NCI-H1436 treated with DMSO at 0.1 percent for 48 hours (cell line): ENCODE measurements at regions not wholly inside any gene's neighbourhood (a gene's known extent, or its start where the extent isn't known, plus 50 kb on each side); places are given as distances from the start of the nearest gene placed in this dataset.

ENCODE experiments used
- DNase-seq: peaks from one replicate; lab custom pipeline; 2025; lab: John Stamatoyannopoulos, UW

DNA sequence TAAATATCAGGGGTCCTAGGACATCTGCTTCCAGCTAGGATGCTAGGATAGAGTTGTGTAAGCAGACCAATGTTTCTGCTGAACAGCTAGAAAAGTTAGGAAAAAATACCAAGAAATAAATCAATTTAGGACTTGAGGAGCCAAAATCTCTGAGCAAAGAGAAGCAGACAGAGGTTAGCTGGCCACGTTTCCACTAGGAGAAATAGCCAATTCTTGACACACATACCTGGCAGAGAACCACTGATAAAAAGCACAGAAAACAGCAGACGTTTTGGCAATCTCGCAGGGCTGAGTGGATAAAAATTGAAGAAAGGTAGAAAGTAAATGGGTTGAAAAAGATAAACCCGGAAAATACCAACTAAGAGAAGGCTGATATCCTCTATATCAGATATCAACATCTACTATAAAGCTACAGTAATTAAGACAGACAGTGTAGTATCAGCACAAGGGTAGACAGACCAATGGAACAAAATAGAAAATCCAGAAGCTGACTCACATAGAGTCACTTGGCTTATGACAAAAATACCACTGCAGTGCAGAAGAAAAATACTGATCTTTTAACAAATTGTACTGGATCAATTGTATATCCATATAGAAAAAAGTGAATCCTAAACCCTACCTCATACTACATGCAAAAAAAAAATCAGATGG, 306.1 kb upstream of the KLHL29 start:
- no peak for DNase-seq

DNA sequence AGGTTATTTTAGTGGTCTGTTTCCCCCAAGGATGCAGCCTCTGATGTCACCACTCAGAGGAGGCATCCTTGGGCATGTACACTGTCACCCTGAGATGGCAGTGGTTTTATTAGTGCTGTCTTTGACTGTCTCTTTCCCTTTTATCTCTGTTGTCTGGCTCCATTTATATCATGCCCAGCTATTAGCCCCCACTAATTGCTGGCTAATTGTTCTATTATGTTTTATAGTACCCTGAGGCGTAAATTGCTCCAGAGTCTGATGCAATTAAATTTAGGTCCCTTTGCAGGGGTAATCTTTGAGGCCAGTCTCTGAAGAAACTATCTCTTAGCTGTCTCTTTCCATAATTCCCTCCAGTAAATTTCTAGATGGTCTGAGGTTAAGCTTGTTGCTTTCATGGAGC, 301.0 kb upstream of the KLHL29 start:
- no peak for DNase-seq

GRCh38 chr2:23091019-23091418, 294.0 kb upstream of the KLHL29 start:
- DNase-seq, result no peak

GRCh38 chr2:23091900-23092299, 293.1 kb upstream of the KLHL29 start:
- DNase-seq, result no peak

- DNase-seq, result no peak
Observed at GRCh38 chr2:23092831-23093230, 292.1 kb upstream of the KLHL29 start.

DNA sequence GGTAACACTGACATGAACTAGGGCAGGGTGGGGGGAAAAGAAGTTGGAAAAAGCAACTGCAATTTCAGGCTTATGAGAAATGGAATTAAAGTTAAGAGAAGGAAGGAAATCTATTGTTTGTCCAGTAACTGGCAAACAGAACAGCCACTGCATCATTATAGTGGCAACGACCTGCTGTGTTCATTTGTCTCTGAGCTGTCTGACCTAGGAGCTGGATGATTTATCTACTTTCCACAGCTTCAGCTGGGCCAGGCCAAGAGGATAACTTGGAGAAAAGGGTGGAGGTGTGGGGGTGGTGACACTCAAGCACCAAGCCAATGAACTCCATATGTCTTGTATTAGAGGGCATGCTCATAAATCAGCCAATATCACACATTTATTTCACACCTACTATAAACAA, 291.5 kb upstream of the KLHL29 start:
- DNase-seq, result no peak

- no peak for DNase-seq
Observed at GRCh38 chr2:23096906-23097602, 287.9 kb upstream of the KLHL29 start.

DNA sequence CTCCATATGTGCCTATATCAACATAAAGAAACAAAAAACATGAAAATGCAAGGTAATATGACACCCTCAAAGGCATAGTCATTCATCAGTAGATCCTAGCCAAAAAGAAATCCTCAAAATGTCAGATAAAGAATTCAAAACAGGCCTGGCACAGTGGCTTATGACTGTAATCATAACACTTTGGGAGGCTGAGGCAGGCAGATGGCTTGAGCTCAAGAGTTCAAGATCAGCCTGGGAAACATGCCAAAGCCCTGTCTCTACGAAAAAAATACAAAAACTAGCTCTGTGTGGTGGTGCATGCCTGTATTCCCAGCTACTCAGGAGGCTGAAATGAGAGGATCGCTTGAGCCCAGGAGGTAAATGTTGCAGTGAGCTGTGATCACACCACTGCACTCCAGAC, 284.6 kb upstream of the KLHL29 start:
- DNase-seq, result no peak

DNA sequence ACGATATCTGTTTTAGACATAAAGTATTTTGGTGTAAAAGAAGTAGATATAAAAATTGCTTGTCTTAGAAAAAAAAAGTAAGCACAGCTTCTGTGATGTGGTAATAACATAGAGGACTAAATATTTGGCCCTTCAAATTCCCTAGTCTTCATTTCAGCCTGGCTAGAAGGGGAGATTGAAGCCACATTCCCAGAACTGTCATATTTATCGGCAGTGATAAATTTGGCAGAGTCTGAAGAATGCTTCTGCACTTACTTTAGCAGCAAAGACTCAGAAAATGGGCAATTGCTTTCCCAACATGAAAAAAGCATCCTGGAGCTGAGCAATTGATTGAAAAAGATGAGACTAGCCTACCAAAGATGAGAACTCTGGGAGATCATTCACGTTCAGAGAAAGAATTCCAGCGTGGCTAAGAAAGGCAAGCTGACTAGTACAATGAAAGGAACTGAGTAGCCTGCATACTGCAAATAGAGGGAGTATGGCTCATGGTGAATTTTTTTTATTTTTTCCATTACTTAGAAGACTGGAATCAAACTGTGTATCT, 278.7 kb upstream of the KLHL29 start:
- no peak for DNase-seq

- DNase-seq, result no peak
Observed at GRCh38 chr2:23107327-23107941, 277.5 kb upstream of the KLHL29 start.

- DNase-seq, result no peak
Observed at GRCh38 chr2:23111263-23111662, 273.7 kb upstream of the KLHL29 start.

GRCh38 chr2:23112517-23112916, 272.5 kb upstream of the KLHL29 start:
- no peak for DNase-seq

GRCh38 chr2:23114299-23114698, 270.7 kb upstream of the KLHL29 start:
- no peak for DNase-seq

DNA sequence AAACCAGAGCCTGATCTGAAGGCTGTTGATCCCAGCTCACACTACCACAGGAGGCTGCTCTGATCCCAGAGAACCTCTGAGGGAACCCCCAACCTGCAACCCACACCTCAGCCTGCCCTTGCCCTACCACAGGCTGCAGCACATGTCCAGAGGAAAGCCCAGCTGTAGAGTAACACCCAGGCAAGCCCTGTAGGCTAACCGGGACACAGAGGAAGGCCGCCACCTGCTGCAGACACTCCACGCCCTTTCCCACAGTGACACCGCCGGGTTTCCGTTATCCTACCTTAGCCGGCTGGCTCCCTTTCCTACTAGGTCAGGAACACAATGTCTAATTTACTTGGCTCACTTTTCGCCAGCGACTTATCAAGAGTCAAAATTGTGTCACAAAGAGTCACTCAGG, 266.7 kb upstream of the KLHL29 start:
- DNase-seq, result no peak

DNA sequence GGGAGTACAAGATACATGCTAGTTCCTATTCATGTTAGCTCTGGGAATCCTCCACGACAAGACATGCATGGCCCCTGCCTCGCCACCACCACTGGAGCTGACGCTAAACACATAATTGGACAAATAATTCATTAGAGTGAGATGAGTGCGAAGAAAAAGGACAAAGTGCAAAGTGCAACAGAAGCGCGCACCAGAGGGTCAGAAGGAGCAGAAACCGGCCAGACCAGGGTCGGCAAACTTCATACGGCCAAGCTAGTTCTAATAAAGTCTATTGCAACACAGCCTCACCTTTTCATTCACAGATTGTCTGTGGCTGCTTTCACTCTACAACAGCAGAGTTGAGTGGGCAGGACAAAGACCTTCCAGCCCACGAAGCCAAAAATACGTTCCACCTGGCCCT, 266.1 kb upstream of the KLHL29 start:
- DNase-seq, result no peak

DNA sequence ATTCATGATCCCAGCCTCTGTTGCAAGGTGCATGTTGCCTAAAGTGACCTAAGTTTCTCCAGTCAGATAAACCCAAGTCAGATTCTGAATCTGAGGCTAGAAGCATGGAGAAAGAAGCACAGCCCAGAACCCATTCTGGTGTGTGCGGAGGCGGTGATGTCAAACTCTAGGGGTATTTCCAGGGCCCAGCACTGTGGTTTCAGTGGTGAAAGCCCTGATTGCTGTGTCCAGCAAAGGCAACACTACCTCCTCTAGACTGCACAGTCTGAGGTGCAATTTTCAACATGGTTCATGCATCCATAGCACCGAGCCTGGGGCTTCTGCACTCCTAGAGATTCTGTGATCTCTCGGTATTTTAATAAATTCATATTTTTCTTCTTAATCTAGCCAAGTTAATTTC, 264.8 kb upstream of the KLHL29 start:
- no peak for DNase-seq

GRCh38 chr2:23121968-23122648, 262.9 kb upstream of the KLHL29 start:
- no peak for DNase-seq

DNA sequence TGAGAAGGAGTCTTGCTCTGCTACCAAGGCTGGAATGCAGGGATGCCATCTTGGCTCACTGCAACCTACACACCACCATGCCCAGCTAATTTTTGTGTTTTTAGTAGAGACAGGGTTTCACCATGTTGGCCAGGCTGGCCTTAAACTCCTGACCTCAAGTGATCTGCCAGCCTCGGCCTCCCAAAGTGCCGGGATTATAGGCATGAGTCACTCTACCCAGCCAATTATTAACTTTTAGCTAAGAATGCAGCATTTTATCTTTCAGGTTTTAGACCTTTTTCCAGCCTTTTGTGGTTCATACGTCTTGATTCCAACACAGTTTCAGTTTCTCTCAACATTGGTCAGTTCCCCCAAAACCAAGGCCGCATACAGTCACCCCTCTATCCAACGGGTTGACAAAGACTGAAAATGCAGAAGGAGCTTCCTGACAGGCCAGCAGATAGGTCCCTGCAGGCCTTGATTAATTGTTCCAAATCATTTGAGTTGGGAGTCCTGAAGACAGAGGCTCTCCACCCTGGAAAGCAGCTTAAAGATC, 262.2 kb upstream of the KLHL29 start:
- no peak for DNase-seq

DNA sequence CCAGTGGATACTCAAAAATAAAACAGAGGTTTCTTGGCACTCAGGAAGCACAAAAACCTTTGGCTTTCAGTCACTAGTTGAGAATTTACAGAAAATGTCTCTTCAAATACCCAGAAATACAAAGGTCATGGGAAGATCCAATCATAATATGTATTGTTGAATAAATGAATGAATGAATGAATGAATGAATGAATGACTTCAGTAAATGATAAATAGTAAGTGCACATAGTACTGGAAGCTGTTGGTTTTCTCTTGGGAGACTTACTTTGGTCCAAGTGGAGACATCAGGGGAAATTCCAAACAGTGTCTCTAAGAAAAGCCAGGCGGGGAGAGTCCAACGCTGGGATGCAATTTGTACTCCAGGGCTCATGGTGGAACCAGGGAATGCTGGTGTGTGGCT, 261.3 kb upstream of the KLHL29 start:
- no peak for DNase-seq

GRCh38 chr2:23124214-23124750, 260.7 kb upstream of the KLHL29 start:
- no peak for DNase-seq

DNA sequence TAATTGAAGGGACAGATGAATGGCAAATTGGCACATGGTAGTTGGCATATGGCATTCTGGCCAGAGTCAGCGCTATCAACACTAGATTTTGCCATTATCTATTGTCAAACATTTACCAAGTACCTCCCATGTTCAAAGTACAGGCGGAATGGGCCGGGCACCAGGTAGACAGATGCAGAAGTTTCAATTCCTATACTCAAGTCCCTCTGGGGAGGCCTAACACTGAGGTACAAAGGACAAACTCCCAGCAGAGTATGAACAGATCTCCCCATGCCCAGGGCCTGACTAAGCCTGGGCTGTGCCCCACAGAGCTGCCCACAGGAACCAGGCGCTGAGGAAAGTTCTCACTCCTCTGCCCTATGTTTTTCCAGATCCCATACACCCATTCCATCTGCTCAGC, 257.5 kb upstream of the KLHL29 start:
- DNase-seq, result no peak

DNA sequence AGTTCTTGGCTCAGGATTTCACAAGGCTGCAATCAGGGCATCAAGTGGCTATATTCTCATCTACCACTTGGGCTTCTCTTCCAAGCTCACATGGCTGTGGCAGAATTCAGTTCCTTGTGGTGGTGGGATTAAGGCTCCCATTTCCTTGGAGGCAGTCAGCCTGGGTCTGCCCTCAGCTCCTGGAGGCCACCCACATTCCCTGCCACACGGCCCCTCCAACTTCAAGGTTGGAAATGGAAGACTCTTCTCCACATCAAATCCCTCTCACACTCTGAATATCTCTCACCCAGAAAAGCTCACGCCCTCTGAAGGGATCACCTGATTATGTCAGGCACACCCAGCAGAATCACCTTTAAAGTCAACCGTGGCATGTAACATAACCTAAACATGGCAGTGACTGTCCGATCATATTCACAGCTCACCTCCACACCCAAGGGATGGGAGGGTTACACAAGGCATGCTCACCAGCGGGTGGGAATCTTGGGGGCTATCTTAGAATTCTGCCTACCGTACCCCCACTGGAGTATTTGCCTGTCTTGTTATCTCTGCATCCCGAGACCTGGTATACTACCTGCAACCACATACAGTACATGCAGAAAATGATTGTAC, 256.2 kb upstream of the KLHL29 start:
- no peak for DNase-seq
